ENCODE measurements at regions not wholly inside any gene's neighbourhood (a gene's known extent, or its start where the extent isn't known, plus 50 kb on each side); places are given as distances from the start of the nearest gene placed in this dataset.
A peak's percentile ranks its signal among the peaks of the same experiment; 100 is the strongest.
"Not testable (repeated sequence)": the region's sequence is repeated elsewhere in the genome, so short reads cannot be mapped to it uniquely, and the experiment has no call there.

GRCh38 chr2:63696496-63696895 is 107.7 kb downstream of the MDH1 start:
- DNase-seq = no peak

GRCh38 chr2:63697160-63697559 is 108.4 kb downstream of the MDH1 start:
- no peak for DNase-seq

GRCh38 chr2:63698786-63699548 is 110.2 kb downstream of the MDH1 start:
- peak; percentile 62 for DNase-seq

GRCh38 chr2:63699549-63699839 is 110.7 kb downstream of the MDH1 start:
- DNase-seq = no peak

- no peak for DNase-seq
Measured at GRCh38 chr2:63700271-63700670, 111.5 kb downstream of the MDH1 start.

- no peak for DNase-seq
Measured at GRCh38 chr2:63701406-63701805, 112.6 kb downstream of the MDH1 start.

GRCh38 chr2:63706084-63706483 is 117.3 kb downstream of the MDH1 start:
- DNase-seq = not testable (repeated sequence)

GRCh38 chr2:63710732-63711131 is 122.0 kb downstream of the MDH1 start:
- DNase-seq = no peak

- DNase-seq = no peak
Measured at GRCh38 chr2:63712748-63713147, 124.0 kb downstream of the MDH1 start.

GRCh38 chr2:63716146-63716545 is 125.5 kb upstream of the UGP2 start:
- no peak for DNase-seq

GRCh38 chr2:63719052-63719451 is 122.6 kb upstream of the UGP2 start:
- DNase-seq = no peak

GRCh38 chr2:63721082-63721424 is 120.6 kb upstream of the UGP2 start:
- DNase-seq = no peak

GRCh38 chr2:63722284-63722683 is 119.4 kb upstream of the UGP2 start:
- DNase-seq = not testable (repeated sequence)

GRCh38 chr2:63723709-63724108 is 118.0 kb upstream of the UGP2 start:
- DNase-seq = no peak

GRCh38 chr2:63725212-63725611 is 116.5 kb upstream of the UGP2 start:
- DNase-seq = not testable (repeated sequence)

- DNase-seq = no peak
Measured at GRCh38 chr2:63729362-63729761, 112.3 kb upstream of the UGP2 start.

GRCh38 chr2:63729831-63730230 is 111.9 kb upstream of the UGP2 start:
- no peak for DNase-seq

GRCh38 chr2:63734510-63734909 is 107.2 kb upstream of the UGP2 start:
- no peak for DNase-seq

- DNase-seq = no peak
Measured at GRCh38 chr2:63735263-63735662, 106.4 kb upstream of the UGP2 start.

GRCh38 chr2:63735931-63736330 is 105.8 kb upstream of the UGP2 start:
- no peak for DNase-seq

- DNase-seq = no peak
Measured at GRCh38 chr2:63736354-63736753, 105.3 kb upstream of the UGP2 start.

- DNase-seq = no peak
Measured at GRCh38 chr2:63737081-63737751, 104.5 kb upstream of the UGP2 start.

GRCh38 chr2:63738019-63738418 is 103.7 kb upstream of the UGP2 start:
- DNase-seq = no peak

- DNase-seq = not testable (repeated sequence)
Measured at GRCh38 chr2:63739180-63739579, 102.5 kb upstream of the UGP2 start.

- no peak for DNase-seq
Measured at GRCh38 chr2:63740020-63740419, 101.7 kb upstream of the UGP2 start.

All from NCI-H1694 treated with DMSO at 0.1 percent for 48 hours (cell line).